Liver (tissue), 8 donors: ENCODE measurements at regions not wholly inside any gene's neighbourhood (a gene's known extent, or its start where the extent isn't known, plus 50 kb on each side); places are given as distances from the start of the nearest gene placed in this dataset.

Experiments used
- DNase-seq: peaks from one replicate; pipeline ENCODE4 v3.0.0-alpha.2; 2017; ENCODE audit warnings: low spot score
- H3K27ac ChIP-seq, 2 donors: one replicate each; pipeline ENCODE4 v1.7.0; 2013; ENCODE audit warnings: inconsistent platforms in 2 of 2, low read length in 2 of 2, control low read depth in 1 of 2, low read depth in 1 of 2, mild to moderate bottlenecking in 1 of 2
- H3K27me3 ChIP-seq, 4 donors: one replicate each; pipeline versions ENCODE4 v1.6.1 to v1.7.0; 2013; ENCODE audit warnings: low read length in 3 of 4, inconsistent platforms in 1 of 4, mild to moderate bottlenecking in 1 of 4, moderate library complexity in 1 of 4; ENCODE audit not compliant: control insufficient read depth in 4 of 4, insufficient read depth in 4 of 4
- H3K36me3 ChIP-seq, 4 donors: one replicate each; pipeline versions ENCODE4 v1.6.1 to v1.7.0; 2013; ENCODE audit warnings: low read length in 3 of 4, mild to moderate bottlenecking in 3 of 4, low read depth in 1 of 4, moderate library complexity in 1 of 4; ENCODE audit not compliant: control insufficient read depth in 4 of 4, insufficient read depth in 3 of 4
- H3K4me1 ChIP-seq, 4 donors: one replicate each; pipeline versions ENCODE4 v1.6.1 to v1.7.0; 2013; ENCODE audit warnings: low read length in 3 of 4, mild to moderate bottlenecking in 3 of 4, moderate library complexity in 1 of 4; ENCODE audit not compliant: control insufficient read depth in 4 of 4, insufficient read depth in 4 of 4
- H3K4me3 ChIP-seq, 3 donors: one replicate each; pipeline versions ENCODE4 v1.6.1 to v1.7.0; 2013; ENCODE audit warnings: low read length in 3 of 3, control low read depth in 1 of 3, low read depth in 1 of 3, mild to moderate bottlenecking in 1 of 3
- H3K9ac ChIP-seq, 2 donors: one replicate each; pipeline ENCODE4 v1.7.0; 2013; ENCODE audit warnings: low read length in 2 of 2, mild to moderate bottlenecking in 2 of 2, moderate library complexity in 2 of 2, control low read depth in 1 of 2, low read depth in 1 of 2
- H3K9me3 ChIP-seq, 4 donors: one replicate each; pipeline versions ENCODE4 v1.6.1 to v1.7.0; 2013; ENCODE audit warnings: low read length in 3 of 4; ENCODE audit not compliant: control insufficient read depth in 4 of 4
- ATF3 ChIP-seq: IDR thresholded peaks from 2 replicates; pipeline ENCODE4 v1.6.1; 2016; ENCODE audit warnings: antibody characterized with exemption
- CTCF ChIP-seq: fragments of 150-350 bp; IDR thresholded peaks from 2 replicates; pipeline ENCODE4 v1.5.1; 2017; ENCODE audit warnings: improper control_type of control experiment, low read depth, low read length; ENCODE audit not compliant: missing input control
- EGR1 ChIP-seq, 2 donors: IDR thresholded peaks; 2 replicates each; pipeline ENCODE4 v1.6.1; 2016 to 2018; ENCODE audit warnings: antibody characterized with exemption in 2 of 2, low read depth in 2 of 2
- FOXA1 ChIP-seq: IDR thresholded peaks from 2 replicates; pipeline ENCODE4 v1.6.1; 2016; ENCODE audit warnings: antibody characterized with exemption
- FOXA2 ChIP-seq: IDR thresholded peaks from 2 replicates; pipeline ENCODE4 v1.6.1; 2016; ENCODE audit warnings: antibody characterized with exemption
- GABPA ChIP-seq, 2 donors: IDR thresholded peaks in 1 of 2; conservative IDR thresholded peaks in 1 of 2; 2 replicates each; pipeline ENCODE4 v1.6.1; 2016; ENCODE audit warnings: antibody characterized with exemption in 2 of 2, mild to moderate bottlenecking in 1 of 2, moderate library complexity in 1 of 2
- HNF4A ChIP-seq, 2 donors: conservative IDR thresholded peaks; 2 replicates each; pipeline ENCODE4 v1.6.1; 2016; ENCODE audit warnings: antibody characterized with exemption in 2 of 2, mild to moderate bottlenecking in 2 of 2
- HNF4G ChIP-seq: IDR thresholded peaks from 2 replicates; pipeline ENCODE4 v1.6.1; 2016; ENCODE audit warnings: antibody characterized with exemption
- JUND ChIP-seq, 2 donors: IDR thresholded peaks; 2 replicates each; pipeline ENCODE4 v1.6.1; 2016; ENCODE audit warnings: antibody characterized with exemption in 2 of 2
- MAX ChIP-seq: IDR thresholded peaks from 2 replicates; pipeline ENCODE4 v1.6.1; 2016; ENCODE audit warnings: antibody characterized with exemption
- NR2F2 ChIP-seq: IDR thresholded peaks from 2 replicates; pipeline ENCODE4 v1.6.1; 2016; ENCODE audit warnings: antibody characterized with exemption
- RAD21 ChIP-seq, 2 donors: IDR thresholded peaks; 2 replicates each; pipeline ENCODE4 v1.6.1; 2016; ENCODE audit warnings: antibody characterized with exemption in 2 of 2, mild to moderate bottlenecking in 2 of 2
- REST ChIP-seq: IDR thresholded peaks from 2 replicates; pipeline ENCODE4 v1.6.1; 2016; ENCODE audit warnings: antibody characterized with exemption, mild to moderate bottlenecking
- RXRA ChIP-seq, 2 donors: IDR thresholded peaks; 2 replicates each; pipeline ENCODE4 v1.6.1; 2017 to 2018; ENCODE audit warnings: antibody characterized with exemption in 2 of 2, mild to moderate bottlenecking in 1 of 2
- SP1 ChIP-seq: IDR thresholded peaks from 2 replicates; pipeline ENCODE4 v1.6.1; 2018; ENCODE audit warnings: antibody characterized with exemption, mild to moderate bottlenecking
- TAF1 ChIP-seq: conservative IDR thresholded peaks from 2 replicates; pipeline ENCODE4 v1.6.1; 2016; ENCODE audit warnings: antibody characterized with exemption, mild to moderate bottlenecking
- YY1 ChIP-seq: IDR thresholded peaks from 2 replicates; pipeline ENCODE4 v1.6.1; 2016; ENCODE audit warnings: antibody characterized with exemption, mild to moderate bottlenecking
- ZBTB33 ChIP-seq: IDR thresholded peaks from 2 replicates; pipeline ENCODE4 v1.6.1; 2016; ENCODE audit warnings: antibody characterized with exemption
- WGBS: extraction: QIAGEN DNeasy Blood & Tissue Kit; methylation state at CpG from one replicate; pipeline ENCODE4 v1.1.7; 2013; 5-methylcytosine and 5-hydroxymethylcytosine counted together
- donor health status: healthy.
- donor health status: healthy.
- donor health status: healthy.
- donor health status: healthy.
- donor health status: healthy.

- no peak overlapping the region for H3K9ac ChIP-seq
- no peak for DNase-seq
- no peaks in the 10 kb centered on the region for H3K4me1 ChIP-seq
- no peaks in the 10 kb centered on the region for H3K36me3 ChIP-seq
- H3K4me3 ChIP-seq, result no peak overlapping the region
- no peak for TF ChIP-seq RAD21 (IDR thresholded peaks at IDR 0.05)
- TF ChIP-seq JUND (IDR thresholded peaks at IDR 0.05), result no peak
- TF ChIP-seq FOXA1, result no peak
- no peak for TF ChIP-seq RXRA (IDR thresholded peaks at IDR 0.05)
- TF ChIP-seq TAF1, result no peak
- no peak for TF ChIP-seq EGR1 (IDR thresholded peaks at IDR 0.05; ENCODE audit: low read depth in 2 of 2)
- no peak for TF ChIP-seq NR2F2
- TF ChIP-seq REST, result no peak
- no peak for TF ChIP-seq YY1
- no peak for TF ChIP-seq HNF4A (conservative IDR thresholded peaks at IDR 0.05)
- TF ChIP-seq CTCF, result no peak
- no peak for TF ChIP-seq HNF4G
- TF ChIP-seq ZBTB33, result no peak
- no peak for TF ChIP-seq SP1
- TF ChIP-seq GABPA (IDR thresholded peaks at IDR 0.05 in 1 of 2, conservative IDR thresholded peaks at IDR 0.05 in 1 of 2), result no peak
- TF ChIP-seq ATF3, result no peak
- TF ChIP-seq FOXA2, result no peak
- no peak for TF ChIP-seq MAX
- H3K27ac ChIP-seq, result no peak overlapping the region
- H3K9me3 ChIP-seq, result no peaks in the 10 kb centered on the region
- no peaks in the 10 kb centered on the region for H3K27me3 ChIP-seq
- WGBS, result 54% methylated on average over 2 of the region's 2 CpGs
Observed at GRCh38 chr4:32249040-32249439, 1528.9 kb downstream of the PCDH7 start.

- no peaks in the 10 kb centered on the region for H3K36me3 ChIP-seq
- TF ChIP-seq TAF1, result no peak
- no peak for TF ChIP-seq MAX
- TF ChIP-seq RXRA (IDR thresholded peaks at IDR 0.05), result no peak
- no peak for TF ChIP-seq EGR1 (IDR thresholded peaks at IDR 0.05; ENCODE audit: low read depth in 2 of 2)
- TF ChIP-seq REST, result no peak
- TF ChIP-seq ATF3, result no peak
- TF ChIP-seq JUND (IDR thresholded peaks at IDR 0.05), result no peak
- TF ChIP-seq FOXA1, result no peak
- no peak for TF ChIP-seq HNF4A (conservative IDR thresholded peaks at IDR 0.05)
- TF ChIP-seq SP1, result no peak
- no peak for TF ChIP-seq RAD21 (IDR thresholded peaks at IDR 0.05)
- no peak for TF ChIP-seq NR2F2
- TF ChIP-seq FOXA2, result no peak
- TF ChIP-seq YY1, result no peak
- no peaks in the 10 kb centered on the region for H3K4me1 ChIP-seq
- H3K27me3 ChIP-seq, result no peaks in the 10 kb centered on the region
- WGBS, result 96% methylated on average over 1 of the region's 1 CpG
- no peak overlapping the region for H3K9ac ChIP-seq
- H3K27ac ChIP-seq, result no peak overlapping the region
- no peak for DNase-seq
- H3K4me3 ChIP-seq, result no peak overlapping the region
- H3K9me3 ChIP-seq, result no peaks in the 10 kb centered on the region
Observed at GRCh38 chr4:32251126-32251525, 1531.0 kb downstream of the PCDH7 start.
